Stimulated activated CD4-positive, alpha-beta T cell treated with anti-CD3 and anti-CD28 coated beads, Interleukin-15, amount 100 ng/mL, for 1 hour (primary cell): ENCODE measurements at regions not wholly inside any gene's neighbourhood (a gene's known extent, or its start where the extent isn't known, plus 50 kb on each side); places are given as distances from the start of the nearest gene placed in this dataset.

Experiments used
- DNase-seq, 2 donors: peaks; one replicate each; pipeline ENCODE4 v3.0.0-alpha.2; 2020; ENCODE audit warnings: low read depth in 1 of 2, low spot score in 1 of 2

DNA sequence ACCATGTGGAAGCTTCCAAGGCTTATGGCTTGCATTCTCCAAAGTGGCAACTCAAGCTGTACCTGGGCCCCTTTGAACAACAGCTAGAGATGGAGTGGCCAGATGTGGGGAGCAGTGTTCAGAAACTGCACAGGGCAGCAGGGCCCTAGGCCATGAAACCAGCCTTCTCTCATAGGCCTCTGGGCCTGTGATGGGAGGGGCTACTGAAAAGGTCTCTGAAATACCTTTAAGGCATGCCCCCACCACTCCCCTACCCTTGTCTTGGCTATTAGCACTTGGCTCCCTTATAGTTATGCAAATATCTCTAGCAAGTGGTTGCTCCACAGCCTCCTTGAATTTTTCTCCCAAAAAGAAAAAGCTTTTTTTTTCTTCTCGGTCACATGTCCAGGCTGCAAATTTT, 1014.6 kb downstream of the DTWD2 start:
- DNase-seq = no peak

DNA sequence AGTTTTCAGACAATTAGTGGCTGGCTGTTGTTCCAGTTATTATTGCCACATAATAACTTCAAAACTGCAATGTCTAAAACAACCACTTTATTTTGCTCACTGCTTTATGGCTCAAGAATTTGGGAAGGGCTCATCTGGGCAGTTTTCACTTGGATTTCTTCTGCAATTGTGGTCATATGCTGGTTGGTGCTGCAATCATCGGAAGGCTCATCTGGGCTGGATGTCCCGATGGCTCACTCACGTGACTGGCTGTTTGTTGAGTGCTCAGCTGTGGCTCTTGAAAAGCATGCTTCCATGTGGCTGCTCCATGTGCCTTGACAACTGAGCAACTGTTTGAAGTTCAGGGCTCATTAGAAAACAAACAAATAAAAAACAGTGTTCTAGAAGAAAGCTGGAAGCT, 1032.5 kb downstream of the DTWD2 start:
- DNase-seq = no peak

DNA sequence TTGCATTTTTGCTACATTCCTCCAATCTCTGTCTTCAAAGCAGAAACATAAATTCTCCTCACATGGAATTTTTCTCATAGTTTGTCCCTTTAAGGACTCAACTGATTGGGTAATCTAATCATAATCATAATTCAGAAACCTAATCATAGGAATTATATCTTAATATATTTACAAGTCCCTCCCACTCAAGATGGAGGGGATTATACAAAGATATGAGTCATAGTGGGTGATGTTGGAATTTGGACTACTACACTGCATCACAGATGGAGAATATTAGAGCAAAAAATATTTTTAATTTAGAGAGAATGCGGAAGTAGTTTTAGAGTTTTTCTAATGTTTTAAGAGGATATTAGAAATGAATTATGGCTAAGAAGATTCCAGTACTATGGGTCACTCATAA, 1034.0 kb downstream of the DTWD2 start:
- DNase-seq = no peak

DNA sequence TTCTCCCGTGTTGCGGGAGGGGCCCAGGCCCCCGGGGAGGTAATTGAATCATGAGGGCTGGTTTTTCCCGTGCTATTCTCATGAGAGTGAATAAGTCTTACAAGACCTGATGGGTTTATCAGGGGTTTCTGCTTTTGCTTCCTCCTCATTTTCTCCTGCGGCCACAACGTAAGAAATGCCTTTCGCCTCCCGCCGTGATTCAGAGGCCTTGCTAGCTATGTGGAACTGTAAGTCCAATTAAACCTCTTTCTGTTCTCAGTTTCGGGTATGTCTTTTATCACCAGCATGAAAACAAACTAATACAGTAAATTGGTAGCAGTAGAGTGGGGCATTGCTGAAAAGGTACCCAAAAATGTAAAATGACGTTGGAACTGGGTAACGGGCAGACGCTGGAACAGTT, 1035.1 kb downstream of the DTWD2 start:
- no peak for DNase-seq

DNA sequence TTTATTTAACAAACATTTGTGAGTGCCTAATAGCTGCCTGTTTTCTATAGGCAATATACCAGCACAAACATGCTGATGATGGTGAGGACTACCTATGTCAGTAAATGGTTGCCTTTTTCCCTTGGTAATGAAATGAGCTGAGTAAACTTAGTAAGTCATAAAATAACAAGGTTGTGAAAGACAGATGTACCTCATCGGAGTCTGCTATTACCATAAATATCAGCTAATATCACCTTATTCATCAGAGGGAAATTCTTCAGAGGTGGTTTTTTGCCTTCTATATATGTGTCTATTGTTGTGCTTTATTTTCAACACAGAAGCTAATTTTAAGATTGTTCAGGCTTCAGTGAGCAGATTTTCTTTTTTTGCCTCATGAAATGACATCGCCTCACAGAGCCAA, 1040.5 kb downstream of the DTWD2 start:
- DNase-seq = no peak

DNA sequence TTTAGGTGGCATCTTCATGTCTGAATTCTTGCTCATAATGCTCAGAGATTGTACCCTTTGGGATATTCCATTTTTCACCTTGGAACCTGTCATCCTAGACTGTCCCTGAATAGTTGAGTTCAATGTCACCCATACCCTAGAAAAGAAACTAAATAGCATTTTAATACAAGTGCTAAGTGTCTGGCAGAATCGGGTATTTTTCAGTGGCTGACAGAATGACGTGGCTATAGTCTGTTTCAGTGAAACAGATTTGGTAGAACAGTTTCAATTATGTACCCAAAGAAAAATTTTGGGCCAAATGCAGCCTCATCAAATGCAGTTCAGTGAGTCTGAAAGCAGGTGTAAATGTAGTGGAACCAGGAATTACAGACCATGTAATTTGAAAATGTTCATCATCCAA, 1041.2 kb downstream of the DTWD2 start:
- no peak for DNase-seq

DNA sequence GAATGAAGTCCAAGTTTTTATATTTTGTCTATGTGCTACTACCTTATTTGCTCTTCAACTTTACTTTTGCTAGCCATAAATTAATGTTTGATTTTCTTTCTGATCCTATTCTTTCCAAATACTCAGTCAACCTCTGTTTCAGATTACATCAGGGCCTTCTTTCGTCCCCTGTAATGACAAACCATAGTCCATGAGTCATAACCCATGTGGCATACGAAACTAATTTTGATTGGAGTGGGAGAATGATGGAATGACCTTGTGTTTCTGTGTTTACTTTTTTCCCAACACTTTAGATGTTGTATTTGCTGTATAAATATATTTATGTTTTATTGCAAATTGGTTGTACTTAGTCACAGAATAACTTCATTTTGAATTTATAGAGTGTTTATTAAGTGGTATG, 1043.1 kb downstream of the DTWD2 start:
- DNase-seq = no peak

DNA sequence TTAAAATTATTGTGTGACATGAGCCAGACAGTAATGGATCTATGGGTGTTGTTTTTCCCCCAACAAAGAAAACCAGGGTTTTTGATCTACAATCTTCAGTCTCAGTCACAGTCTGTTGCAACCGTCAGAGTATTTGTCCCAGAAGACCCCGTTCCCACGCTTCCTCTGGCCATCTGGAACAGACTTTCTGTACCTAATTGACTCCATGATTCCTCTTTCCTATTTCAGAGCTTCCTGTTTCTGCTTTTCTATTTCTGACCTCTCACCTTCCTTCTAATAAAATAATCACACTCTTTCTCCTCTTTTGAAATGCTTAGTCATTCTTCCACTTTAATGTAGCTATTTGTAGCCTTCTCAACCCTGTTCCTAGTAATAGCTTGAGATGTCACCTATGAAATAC, 1044.8 kb downstream of the DTWD2 start:
- no peak for DNase-seq

DNA sequence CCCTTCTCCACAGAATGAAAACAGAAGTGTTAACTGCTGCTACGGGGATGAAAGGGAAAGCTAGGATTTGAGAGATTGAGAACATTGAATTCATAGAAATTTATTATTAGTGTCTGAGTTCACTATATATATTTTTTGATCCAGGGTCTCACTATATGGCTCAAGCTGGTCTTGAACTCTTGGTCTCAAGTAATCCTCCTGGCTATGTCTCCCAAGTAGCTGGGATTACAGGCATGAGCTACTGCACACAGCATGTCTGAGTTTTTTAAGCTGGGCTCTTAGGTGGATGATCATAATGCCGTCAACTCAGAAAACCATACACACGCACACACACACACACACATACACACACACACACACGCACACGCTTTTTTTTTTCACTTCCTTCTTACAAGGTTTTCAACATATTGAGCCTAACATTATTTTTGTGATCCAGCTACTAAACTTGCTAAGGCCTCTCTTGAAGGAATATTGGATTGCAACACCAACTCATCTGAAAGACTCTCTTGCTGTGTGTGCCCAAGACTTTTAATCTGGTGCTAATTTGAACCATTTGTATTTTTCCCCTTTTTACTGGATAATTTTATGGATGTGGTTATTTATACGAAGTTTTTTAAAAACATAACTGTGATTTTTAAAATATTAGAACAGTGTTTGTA, 1045.4 kb downstream of the DTWD2 start:
- no peak for DNase-seq

DNA sequence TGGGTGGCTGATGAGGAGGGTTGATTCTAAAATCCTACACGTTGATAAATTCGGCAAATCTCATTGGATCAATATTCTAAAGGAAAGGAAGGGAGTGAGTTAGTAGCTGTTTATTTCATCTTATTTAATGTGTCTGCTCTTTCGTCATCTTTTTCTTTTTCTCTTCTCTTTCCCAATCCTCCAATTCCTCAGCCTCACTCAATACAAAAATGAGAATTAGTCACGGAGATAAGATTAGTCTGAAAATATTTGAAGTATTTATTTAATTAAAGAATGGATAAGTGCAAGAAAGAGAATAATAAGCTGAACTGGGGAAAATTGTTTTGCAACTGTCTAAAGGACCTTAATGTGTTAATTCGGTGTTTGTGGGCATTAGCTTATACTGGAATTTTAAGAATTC, 1095.1 kb downstream of the DTWD2 start:
- no peak for DNase-seq

DNA sequence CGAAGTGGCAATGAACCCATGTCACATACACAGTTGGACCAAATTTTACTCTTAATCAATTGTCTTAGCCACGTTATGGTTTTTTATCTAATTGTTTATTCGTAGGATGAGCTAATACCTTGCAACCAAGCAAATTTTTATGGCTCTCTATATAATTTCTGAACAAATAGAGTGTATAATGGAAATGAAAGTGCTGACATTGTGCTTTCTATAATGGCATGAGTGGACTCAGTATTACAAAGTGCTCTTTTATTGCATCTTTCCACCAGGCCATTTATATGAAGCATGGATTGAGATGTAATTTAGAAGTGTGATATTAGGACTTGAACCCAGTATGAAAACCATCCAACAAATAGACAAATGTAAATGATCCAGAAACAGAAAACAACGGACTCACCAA, 1096.0 kb downstream of the DTWD2 start:
- DNase-seq = no peak

DNA sequence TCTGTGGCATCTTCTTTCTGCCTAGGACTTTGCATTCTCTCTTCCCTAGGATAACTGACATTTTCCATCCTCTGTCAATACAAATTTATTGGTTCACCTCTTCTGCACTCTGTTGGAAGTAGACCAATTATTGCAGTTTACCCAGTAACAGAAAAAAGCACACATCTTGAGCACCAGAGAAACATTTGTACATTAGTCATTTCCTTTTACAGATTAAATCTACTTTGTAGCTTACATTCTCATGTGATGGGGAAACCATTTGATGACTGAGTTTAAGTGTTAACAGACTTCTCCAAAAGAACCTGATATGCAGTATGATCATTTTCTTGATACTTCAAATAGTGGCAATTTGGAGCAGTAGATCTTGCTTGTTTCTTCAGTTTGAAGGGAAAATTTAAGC, 1098.8 kb downstream of the DTWD2 start:
- no peak for DNase-seq

DNA sequence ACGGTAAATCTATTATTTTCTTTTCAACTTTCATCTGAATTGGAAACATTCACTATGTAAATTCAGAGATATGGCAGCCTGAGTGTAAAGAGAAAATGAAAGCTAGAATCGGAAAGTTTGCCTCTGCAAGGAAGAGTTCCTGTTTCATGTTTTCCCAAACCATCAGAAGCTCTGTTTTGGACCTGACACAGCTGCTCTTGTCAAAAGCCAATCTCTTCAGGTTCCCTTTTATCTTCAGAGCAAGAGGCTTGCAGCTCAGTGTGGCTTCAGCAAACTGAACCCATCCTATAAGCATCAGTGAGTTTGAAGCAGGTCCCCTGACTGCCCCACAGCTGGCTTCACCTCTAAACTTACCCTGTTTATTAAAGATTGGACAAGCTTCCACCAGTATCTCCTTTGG, 1099.7 kb downstream of the DTWD2 start:
- DNase-seq = no peak

DNA sequence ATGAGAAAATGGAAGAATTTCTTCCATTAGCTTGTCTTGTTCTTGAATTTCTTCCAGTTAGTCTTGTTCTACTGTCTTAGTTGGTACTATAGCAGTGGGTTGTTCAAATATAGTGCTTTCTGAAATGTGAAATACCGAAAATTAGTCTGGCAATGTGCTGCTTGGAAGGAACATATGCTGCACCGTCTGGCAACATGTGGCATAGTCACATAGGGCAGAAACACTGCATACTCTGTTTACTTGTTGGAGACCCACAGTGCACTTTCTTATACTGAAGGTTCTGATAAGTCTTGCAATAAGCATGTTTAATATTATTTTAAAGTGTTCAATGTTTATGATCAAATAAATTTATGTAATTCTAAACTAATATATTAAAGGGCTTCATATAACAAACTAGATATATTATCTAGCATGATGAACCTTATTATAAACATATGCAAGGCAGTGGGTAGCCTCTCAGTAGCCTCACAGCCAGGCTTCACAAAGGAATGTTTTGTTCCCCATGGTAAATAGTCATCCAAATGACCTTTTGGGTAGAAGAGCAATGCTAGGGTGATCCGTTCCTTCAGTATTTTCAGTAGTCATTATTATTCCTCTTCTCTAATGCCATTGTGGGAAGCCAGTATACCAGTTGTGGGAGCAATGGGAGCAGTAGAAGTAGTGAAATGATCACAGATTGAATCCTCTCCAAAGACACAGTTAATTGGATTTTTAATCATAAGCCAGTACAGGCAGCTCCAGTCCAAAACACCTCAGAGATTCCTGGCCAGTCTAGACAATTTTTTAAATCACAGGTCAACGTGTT, 1106.7 kb downstream of the DTWD2 start:
- no peak for DNase-seq

DNA sequence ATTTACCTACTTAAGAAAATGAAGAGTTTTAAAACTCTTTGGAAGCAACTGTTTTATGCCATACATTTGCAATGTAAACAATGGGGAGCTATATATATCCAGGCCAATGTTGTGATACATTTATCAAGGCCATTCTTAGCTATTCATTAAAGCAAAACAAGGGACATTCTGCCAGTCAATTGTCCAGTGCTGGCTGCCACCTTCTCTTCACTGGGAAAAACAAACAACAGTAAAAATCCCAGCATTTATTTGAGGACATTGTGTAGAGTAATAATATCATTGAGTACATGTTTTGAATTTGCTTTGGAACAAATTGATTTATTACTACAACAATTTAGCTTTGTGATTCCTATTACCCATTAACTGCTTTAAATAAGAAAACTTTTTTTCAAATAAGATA, 1107.4 kb downstream of the DTWD2 start:
- DNase-seq = no peak

DNA sequence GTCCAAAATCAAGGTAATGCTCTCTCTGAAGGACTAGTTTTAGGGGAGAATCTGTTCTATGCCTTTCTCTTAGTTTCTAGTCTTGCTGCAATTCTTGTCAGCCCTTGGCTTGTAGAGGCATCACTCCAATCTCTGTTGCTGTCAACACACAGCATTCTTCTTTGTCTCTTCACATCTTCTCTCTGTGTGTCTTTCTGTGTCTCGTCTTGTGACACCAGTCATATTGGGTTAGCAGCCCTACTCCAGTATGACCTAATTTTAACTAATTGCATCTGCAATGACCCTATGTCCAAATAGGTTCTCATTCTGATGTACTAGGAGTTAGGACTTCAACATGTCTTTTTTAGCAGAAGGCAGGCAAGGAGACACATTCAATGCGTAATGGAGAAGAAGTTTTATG, 1110.6 kb downstream of the DTWD2 start:
- no peak for DNase-seq

DNA sequence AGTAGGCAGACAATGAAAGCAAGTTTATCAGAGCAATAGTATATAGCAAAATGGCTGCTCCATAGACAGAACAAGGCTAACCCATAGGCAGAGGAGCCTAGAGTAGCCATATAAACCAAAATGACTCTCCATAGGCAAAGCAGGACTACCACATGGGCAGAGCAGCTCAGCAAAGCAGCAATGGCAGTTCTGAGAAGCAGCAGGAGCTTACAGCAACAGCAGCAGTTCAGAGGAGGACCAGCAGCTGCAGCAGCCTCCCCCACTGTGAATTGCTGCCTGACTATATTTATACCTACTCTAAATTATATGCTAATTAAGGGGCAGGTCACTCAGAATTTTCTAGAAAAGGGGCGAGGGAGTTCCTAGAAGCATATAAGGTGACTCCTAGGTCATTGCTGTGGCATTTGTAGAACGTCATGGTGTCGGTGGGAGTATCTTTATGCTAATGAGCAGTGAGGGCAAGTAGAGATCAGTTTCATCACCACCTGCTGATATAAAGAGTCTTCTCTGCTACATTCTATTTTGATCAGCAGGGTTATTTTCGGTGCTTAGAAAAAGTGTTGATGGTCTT, 1115.5 kb downstream of the DTWD2 start:
- no peak for DNase-seq

DNA sequence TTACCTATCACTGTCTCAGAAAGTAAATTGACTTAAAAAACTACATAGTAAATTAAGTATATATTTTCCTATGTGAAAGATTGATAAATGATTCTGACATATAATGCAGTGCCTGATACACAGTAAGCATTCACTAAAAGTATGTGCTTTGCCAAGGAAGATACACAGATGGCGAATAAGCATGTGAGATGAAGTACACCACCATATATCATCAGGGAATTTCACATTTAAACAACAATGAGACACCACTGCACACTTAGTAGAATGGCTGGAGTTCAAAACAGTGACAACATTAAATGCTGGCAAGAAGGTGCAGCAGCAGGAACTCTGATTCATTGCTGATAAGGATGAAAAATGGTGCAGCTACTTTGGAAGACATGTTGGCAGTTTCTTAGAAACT, 1118.8 kb downstream of the DTWD2 start:
- DNase-seq = no peak

DNA sequence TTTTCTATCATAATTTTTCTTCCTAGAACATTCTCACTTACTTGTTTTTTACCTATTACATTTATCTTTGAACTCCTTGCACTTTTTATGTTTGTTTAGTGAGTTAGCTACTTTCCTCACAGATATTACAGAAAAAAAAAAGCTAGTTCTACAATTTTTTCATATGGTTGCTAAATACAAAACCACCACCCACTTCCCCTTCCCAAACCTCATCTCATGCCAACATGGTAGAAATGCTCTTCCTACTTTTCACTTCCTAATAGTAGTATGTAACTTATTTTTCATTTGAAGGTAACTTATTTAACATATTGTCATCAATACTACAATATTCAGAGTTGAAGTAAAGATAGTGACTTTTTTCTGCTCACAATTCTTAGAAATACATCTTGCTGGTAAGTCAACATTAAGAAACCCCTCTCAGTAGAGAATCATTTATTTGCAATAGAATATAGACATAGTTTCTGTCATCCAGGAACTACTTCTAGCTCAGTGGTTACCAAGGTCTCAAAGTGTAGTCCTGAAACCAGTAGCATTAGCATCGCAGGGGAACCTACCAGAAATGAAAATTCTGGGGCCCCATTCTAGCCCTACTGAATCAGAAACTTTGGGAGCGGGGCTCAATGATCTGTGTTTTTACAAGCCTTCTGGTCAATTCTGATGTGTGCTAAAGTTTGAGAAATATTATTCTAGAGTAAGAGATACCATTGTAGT, 1124.6 kb downstream of the DTWD2 start:
- DNase-seq = no peak

DNA sequence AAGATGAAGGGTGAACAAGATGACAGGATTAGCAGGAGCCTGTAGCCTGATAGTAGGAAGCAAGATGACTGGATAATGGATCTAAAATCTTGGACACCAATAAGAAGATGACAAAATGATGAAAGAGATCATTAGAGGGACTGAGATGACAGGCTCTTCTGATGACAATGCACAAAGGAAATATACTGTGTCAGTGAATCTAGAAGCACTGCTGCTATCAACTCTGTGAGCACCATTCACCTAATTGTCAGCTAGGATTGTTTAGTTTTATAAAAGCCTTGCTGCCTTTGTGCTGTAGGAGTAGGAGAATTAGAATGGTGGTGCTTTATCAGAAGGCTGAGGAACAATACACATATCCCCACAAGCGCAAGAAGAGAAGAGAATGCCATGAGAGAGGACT, 1127.8 kb downstream of the DTWD2 start:
- DNase-seq = no peak

DNA sequence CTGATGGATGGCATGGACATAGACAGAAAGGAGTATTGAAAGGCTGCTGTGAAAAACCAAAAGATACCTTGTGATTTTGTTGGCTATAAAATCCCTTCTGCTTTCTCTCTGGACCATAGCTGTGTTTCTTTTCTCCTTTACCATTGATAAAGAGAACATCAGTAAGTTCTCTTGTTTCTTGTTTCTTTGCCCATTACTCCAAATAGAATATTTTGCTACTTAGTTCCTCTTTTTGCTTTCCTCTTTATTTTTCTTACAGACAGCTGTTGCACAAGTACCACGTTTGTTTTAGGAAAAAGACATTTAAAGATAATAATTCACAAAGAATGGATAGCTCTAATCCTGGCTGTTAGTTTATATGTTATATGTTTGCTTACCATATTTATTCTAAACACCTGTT, 1129.2 kb downstream of the DTWD2 start:
- no peak for DNase-seq

DNA sequence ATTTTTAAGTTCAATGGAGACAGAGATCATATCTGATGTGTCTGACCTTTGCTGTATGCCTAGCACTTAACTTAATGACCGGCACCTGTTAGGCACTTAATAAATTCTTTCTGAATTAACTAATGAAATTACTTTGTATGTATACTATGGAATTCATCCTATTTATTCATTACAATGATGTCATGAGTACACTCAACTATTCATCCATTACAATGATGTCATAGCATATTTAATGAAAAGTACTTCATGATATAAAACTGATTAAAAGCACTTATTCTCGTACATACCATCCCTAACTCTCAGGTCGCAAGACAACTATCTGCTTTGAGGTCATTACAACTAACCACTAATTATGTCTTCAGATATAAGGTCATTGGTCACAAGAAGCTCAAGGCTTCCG, 1131.6 kb downstream of the DTWD2 start:
- no peak for DNase-seq
